Choroid plexus epithelial cell (primary cell): ENCODE measurements at regions not wholly inside any gene's neighbourhood (a gene's known extent, or its start where the extent isn't known, plus 50 kb on each side); places are given as distances from the start of the nearest gene placed in this dataset.
A peak's percentile ranks its signal among the peaks of the same experiment; 100 is the strongest.

Source experiments
- DNase-seq: peaks from one replicate; pipeline ENCODE4 v3.0.0-alpha.2; 2010; ENCODE audit warnings: low read depth
- H3K4me3 ChIP-seq: 2 replicates; pipeline ENCODE4 v1.5.1; 2011; ENCODE audit warnings: low read depth, mild to moderate bottlenecking, control low read depth, low read length, moderate library complexity
- CTCF ChIP-seq: conservative IDR thresholded peaks from 2 replicates; pipeline ENCODE4 v1.5.1; 2011; ENCODE audit warnings: low read depth, mild to moderate bottlenecking, control low read depth, inconsistent platforms, low read length, moderate library complexity

- H3K4me3 ChIP-seq = no peak overlapping the region
- no peak for TF ChIP-seq CTCF
- DNase-seq = no peak
Observed at GRCh38 chr12:20967756-20968155, 157.3 kb downstream of the SLCO1B3 start.

GRCh38 chr12:20969766-20970165 lies 159.3 kb downstream of the SLCO1B3 start:
- TF ChIP-seq CTCF = no peak
- H3K4me3 ChIP-seq = no peak overlapping the region

GRCh38 chr12:20985399-20985798 lies 145.6 kb upstream of the SLCO1B1 start:
- no peak overlapping the region for H3K4me3 ChIP-seq
- DNase-seq = no peak
- no peak for TF ChIP-seq CTCF

More at GRCh38 chr12:20969766-20970165, 159.3 kb downstream of the SLCO1B3 start:
- no peak for DNase-seq

GRCh38 chr12:21001778-21002177 lies 129.2 kb upstream of the SLCO1B1 start:
- DNase-seq = no peak
- no peak overlapping the region for H3K4me3 ChIP-seq
- no peak for TF ChIP-seq CTCF

GRCh38 chr12:21025656-21026055 lies 105.3 kb upstream of the SLCO1B1 start:
- H3K4me3 ChIP-seq = no peak overlapping the region
- TF ChIP-seq CTCF = no peak
- no peak for DNase-seq

- no peak overlapping the region for H3K4me3 ChIP-seq
- no peak for TF ChIP-seq CTCF
- DNase-seq = peak; percentile 71
Observed at GRCh38 chr12:21026302-21026701, 104.7 kb upstream of the SLCO1B1 start.

- peak; percentile 56 for DNase-seq
- no peak for TF ChIP-seq CTCF
Observed at GRCh38 chr12:21054334-21054733, 76.7 kb upstream of the SLCO1B1 start.

More at GRCh38 chr12:21054334-21054733, 76.7 kb upstream of the SLCO1B1 start:
- no peak overlapping the region for H3K4me3 ChIP-seq
